HT1080 (cell line): ENCODE measurements at regions not wholly inside any gene's neighbourhood (a gene's known extent, or its start where the extent isn't known, plus 50 kb on each side); places are given as distances from the start of the nearest gene placed in this dataset.
"Not testable (repeated sequence)": the region's sequence is repeated elsewhere in the genome, so short reads cannot be mapped to it uniquely, and the experiment has no call there.

Source experiments
- DNase-seq: peaks from one replicate; pipeline ENCODE4 v3.0.0-alpha.2; 2015; ENCODE audit warnings: low read depth

GRCh38 chr7:149635561-149636329, 137.6 kb downstream of the ZNF467 start:
- DNase-seq = peak; percentile 83

GRCh38 chr7:149633976-149634945, 136.7 kb upstream of the ZNF746 start:
- DNase-seq = no peak

DNA sequence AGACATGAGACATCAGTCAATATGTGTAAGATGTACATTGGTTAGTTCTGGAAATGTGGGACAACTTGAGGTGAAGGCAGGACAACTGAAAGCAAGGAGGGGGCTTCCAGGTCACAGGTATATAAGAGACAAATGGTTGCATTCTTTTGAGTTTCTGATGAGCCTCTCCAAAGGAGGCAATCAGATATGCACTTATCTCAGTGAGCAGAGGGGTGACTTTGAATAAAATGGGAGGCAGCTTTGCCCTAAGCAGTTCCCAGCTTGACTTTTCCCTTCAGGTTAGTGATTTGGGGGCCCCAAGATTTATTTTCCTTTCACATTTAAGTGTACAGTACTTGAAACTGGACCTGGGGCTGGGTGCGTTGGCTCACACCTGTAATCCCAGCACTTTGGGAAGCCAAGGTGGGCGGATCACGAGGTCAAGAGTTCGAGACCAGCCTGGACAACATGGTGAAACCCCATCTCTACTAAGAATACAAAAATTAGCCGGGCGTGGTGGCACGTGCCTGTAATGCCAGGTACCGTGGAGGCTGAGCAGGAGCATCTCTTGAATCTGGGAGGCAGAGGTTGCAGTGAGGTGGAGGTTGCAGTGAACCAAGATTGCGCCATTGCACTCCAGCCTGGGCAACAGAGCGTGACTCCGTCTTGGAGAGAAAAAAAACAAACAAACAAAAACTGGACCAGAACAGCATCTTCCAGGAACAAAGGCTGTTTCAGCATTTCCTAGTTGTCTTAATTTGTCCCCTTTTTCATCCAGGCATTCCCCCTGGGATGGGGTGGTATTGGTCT, 130.9 kb upstream of the ZNF746 start:
- not testable (repeated sequence) for DNase-seq

DNA sequence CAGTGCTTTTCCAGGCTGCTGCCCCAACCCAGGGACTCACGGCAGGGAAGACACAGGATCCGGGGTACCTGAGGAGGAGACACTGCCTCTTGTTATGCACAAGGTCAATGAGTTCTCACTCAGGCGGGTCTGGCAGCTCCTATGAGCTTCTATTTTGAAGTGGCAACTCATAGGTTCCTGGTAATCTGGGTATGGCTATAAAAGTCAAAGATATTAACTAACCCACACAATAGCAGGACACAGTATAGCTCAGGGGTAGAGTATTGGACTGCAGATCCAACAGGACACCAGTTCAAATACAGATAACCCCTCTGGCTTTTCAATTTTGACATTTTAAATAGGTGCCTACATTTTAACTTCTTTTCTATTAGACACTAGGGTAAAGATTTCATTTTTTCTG, 130.3 kb upstream of the ZNF746 start:
- no peak for DNase-seq

DNA sequence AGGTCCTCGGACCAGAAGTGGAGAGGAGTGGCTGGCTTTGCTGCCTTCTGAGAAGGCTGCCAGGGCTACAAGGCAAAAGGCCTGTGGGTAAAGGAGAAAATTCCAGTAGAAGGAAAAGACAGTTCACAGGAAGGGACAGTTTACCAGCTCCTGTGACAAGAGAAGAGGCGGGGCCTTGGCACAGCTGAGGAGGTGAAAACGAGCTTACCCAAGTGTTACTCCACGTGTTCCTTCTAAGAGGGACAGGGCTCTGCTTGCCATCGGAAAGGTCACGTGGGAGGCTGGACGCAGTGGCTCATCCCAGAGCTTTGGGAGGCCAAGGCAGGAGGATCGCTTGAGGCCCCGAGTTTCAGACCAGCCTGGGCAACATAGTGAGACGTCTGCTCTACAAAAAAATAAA, 129.4 kb upstream of the ZNF746 start:
- no peak for DNase-seq

GRCh38 chr7:149625947-149626392, 128.4 kb upstream of the ZNF746 start:
- DNase-seq = no peak

DNA sequence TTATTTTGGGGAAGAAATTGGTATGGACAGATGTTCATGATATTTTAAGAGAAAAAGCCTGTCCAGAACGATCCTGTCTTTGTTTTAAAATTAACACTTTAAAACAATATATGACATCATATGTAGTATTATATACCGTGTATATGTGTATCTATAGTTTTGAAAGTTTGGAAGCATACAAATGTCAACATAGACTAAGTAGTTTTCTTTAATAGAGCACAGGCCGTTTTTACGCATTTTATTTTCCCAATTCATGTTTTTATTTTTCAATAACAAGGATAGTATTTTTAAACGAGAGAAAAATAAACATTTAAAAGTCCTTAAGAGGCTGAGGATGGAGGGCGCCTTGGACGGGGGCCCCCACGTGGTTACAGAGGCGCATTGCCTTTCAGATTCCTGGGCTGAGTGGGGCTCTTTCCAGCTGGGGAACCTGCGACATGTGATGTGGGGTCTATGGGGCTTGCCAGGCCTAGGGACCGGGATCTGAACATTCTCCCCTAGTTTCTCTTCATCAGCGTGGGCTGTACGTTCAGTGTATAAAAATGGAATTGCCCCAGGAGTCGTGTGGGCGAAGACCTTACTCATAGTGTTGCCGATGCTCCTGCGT, 127.8 kb upstream of the ZNF746 start:
- DNase-seq = peak; percentile 44

DNA sequence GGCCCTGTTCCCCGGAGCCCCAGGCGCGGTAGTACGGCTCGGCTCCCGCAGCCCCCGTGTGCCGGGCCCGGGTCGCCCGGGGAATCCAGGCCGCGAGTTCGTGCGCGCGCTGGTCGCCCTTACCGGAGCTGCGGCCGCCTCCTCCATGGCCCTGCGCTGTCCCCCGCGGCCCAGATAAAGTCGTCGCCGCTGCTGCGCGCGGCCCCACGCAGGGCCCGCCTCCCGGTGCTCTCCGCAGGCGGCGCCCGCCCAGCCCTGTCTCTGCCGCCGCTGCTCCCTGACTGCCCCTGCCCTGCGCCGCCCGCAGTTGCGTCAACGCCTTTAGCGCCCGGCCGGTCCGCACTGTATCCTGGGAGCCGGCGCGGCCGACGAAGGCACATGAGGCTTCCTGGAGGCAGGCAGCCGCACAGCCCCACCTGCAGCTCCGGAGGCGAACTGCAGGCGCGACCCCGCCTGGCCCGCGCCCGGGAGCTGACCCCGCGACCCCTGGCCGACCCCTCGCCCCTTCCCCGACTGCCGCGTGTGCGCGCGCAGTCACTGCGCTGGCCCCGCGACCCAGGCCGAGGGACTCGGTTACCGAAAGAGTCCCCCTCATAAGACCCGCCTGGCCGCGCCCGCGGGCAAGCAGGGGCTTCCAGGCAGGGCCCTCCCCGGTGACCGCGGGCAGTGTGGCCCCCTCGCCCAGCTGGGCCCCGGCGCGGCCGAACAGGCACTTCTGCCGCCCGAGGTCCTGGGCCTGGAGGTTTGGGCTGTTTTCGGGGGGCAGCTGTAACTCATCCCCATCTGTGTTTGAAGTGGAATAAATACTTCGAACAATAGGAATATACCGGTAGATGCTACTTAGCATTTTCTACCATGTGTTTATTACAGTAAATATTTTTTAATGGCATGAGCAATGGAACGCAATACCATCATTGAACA, 127.1 kb upstream of the ZNF746 start:
- DNase-seq = peak; percentile 88

DNA sequence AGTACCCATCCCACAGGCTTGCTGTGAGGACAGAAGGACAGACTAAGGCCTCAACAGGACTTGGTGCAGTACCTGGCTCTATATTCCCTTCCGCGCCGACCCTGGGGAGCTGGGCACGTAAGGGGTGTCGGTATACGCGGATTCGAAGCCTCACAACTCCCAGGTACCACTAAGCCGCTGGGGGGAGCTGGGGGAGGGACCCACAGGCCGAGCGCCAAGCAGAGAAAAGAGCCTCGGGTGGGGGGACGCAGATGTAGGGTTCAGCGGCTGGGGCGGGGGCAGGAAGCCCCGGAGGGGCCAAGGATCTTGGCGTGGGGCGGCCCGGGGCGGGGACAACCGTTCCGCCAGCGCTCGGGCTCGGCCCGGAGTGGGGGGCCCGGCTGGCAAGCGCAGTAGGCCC, 126.4 kb upstream of the ZNF746 start:
- no peak for DNase-seq

DNA sequence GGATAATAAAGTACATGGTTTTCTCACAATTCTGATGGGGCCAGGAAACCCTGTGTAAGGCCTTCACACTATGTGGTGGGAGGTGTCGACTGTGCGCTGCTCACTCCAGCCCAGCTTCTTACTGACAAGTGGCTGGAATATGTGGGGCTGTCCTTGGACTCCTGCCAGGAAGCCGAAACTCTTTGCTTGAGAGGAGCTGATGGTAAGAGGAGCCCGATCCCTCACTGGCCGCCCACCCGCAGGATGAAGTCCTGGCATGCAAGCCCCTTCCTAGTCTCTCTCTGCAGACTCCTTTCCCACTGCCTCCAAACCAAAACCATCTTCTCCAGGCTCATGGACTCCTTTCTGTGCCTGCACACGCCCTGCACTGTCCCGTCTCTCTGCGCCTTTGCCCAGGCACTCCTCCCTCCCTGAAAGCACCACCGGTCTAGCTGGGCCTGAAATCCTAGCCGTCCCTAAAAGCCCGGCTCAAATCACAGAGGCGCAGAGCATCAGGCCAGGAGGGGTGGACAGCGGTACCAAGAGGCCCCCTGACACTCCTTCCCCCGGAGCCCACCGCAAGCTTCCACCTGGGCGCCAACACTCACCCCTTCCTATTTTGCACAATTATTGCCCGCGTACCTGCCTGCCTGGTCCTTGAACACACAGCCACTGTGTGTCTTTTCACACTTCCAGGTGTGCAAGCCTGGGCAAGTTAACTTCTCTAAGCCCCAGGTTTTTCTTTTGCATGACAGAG, 125.8 kb upstream of the ZNF746 start:
- peak; percentile 42 for DNase-seq

DNA sequence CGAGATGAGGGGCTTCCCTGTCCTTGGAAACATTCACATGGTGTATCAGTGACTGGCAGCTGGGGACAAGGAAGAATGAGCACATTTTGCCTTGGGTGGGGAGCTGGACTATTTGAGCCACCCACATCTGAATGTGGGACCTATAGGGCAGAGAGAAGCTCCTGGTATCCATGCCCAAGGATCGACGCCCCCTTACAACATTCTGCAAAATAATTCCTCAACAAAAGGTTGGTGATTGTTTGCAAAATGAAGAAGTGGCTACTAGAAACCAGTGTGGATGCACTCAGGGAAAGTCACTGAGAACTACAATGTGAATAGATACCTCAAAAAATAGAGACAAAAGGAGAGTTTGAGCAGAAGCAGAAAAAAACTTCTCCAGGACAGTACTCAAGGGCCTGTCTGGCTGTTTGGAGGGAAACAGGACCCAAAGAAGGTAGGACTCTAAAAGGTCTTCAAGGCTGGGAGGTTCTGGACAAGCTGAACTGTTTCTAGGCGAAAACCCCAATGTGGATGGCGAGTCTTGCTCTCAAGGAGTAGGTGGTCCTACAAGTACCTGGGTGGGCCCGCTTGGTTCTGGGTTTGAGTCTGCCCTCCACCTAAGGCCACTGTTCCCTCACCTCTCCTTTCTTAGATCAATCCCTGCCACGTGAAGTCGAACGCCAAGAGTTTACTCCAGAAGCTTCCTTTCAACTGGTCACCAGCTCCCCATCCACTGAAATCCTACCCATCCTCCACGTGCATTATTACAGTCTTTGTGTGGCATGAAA, 125.0 kb upstream of the ZNF746 start:
- DNase-seq = no peak

GRCh38 chr7:149621776-149622175, 124.2 kb upstream of the ZNF746 start:
- no peak for DNase-seq

GRCh38 chr7:149620961-149621360, 123.4 kb upstream of the ZNF746 start:
- no peak for DNase-seq

DNA sequence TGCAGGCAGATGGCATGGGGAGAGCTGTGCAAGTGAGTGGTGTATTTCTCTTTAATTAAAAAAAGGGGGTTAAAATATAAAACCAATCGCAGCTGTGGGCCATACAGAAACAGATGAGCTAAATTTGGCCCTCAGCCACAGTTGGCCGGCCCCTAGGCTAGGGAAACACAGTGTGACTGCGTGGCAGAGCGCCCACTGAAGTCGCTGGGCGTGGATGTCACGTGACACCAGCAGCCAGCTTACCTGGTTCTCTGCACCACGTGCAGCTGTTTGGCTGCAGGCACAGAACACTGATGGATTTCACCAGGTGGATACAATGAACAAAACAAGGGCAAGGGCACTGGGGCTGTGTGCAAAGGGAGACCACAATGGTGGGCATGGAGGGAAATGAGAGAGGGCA, 119.3 kb upstream of the ZNF746 start:
- DNase-seq = no peak

DNA sequence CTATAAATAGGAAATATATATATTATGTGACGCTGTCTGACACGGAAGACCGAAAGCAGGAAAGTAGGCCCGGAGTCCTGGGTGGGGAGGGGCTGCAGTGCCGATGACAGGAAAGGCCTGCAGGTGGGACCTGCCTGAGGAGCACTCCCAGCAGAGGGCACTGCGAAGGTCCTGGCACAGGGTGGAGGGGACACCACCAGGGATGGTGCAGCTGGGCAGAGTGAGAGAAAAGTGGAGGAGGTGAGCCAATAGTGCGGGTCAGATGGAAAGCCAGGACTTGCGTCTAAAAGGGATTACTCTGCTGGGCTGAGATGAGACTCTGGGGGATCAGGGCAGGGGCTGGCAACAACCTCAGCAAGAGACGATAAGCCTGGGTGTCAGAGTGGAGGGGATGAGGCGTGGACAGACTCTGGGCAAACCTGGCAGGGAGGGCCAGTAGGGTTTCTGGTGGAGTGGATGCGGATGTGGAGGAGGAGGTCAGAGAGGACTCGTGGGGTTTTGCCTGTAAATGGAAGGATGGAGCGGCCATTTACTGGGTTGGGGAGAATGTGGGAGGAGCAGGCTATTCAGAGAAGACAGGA, 118.2 kb upstream of the ZNF746 start:
- no peak for DNase-seq

- DNase-seq = no peak
Observed at GRCh38 chr7:149610441-149611011, 112.9 kb upstream of the ZNF746 start.

DNA sequence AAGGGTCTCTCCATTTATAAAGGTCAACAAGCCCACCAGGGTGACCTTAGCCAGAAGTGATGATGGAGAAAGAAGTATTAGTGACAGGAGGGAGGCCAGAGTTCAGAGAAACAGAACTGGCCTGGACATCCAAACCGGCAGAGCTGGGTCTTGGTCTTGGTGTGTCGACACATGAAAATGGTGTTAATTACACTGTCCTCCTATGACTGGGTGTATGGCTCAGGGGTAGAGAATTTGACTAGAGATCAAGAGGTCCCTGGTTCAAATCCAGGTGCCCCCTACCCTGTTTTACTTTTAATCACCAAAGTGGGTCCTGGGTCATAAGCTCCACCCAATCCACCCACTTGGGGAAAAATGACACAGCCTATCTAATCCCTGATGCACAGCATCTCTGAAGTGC, 110.6 kb upstream of the ZNF746 start:
- DNase-seq = no peak

GRCh38 chr7:149607683-149608082, 110.1 kb upstream of the ZNF746 start:
- DNase-seq = no peak
